HepG2 (cell line): ENCODE measurements at regions not wholly inside any gene's neighbourhood (a gene's known extent, or its start where the extent isn't known, plus 50 kb on each side); places are given as distances from the start of the nearest gene placed in this dataset.

ENCODE experiments used
- AKNA ChIP-seq: sonication (generic); formaldehyde crosslinking; IDR thresholded peaks from 2 replicates; pipeline ENCODE4 v1.4.0; 2020; ENCODE audit warnings: missing genetic modification reagents, borderline replicate concordance
- BRCA1 ChIP-seq: sonication (generic); formaldehyde crosslinking; IDR thresholded peaks from 2 replicates; pipeline ENCODE4 v1.4.0; 2020; ENCODE audit warnings: missing genetic modification reagents
- ESRRA ChIP-seq: sonication (generic); formaldehyde crosslinking; IDR thresholded peaks from 2 replicates; pipeline ENCODE4 v1.5.1; 2020; ENCODE audit warnings: mild to moderate bottlenecking, low read depth, missing genetic modification reagents
- FOXO1 ChIP-seq: sonication (generic); formaldehyde crosslinking; IDR thresholded peaks from 2 replicates; pipeline ENCODE4 v1.4.0; 2020; ENCODE audit warnings: missing genetic modification reagents
- GZF1 ChIP-seq: sonication (generic); formaldehyde crosslinking; IDR thresholded peaks from 2 replicates; pipeline ENCODE4 v1.5.1; 2020; ENCODE audit warnings: mild to moderate bottlenecking, missing genetic modification reagents
- HES4 ChIP-seq: sonication (generic); formaldehyde crosslinking; IDR thresholded peaks from 2 replicates; pipeline ENCODE4 v1.9.0; 2021; ENCODE audit warnings: mild to moderate bottlenecking, missing genetic modification reagents, borderline replicate concordance
- HOXA3 ChIP-seq: sonication (generic); formaldehyde crosslinking; IDR thresholded peaks from 2 replicates; pipeline ENCODE4 v1.5.0; 2020; ENCODE audit warnings: missing genetic modification reagents
- MLLT10 ChIP-seq: sonication (generic); formaldehyde crosslinking; IDR thresholded peaks from 2 replicates; pipeline ENCODE4 v1.4.0; 2020; ENCODE audit warnings: missing genetic modification reagents
- MTA1 ChIP-seq: sonication (generic); formaldehyde crosslinking; IDR thresholded peaks from 2 replicates; pipeline ENCODE4 v1.4.0; 2020; ENCODE audit warnings: missing genetic modification reagents, mild to moderate bottlenecking, borderline replicate concordance
- MZF1 ChIP-seq: sonication (generic); formaldehyde crosslinking; IDR thresholded peaks from 2 replicates; pipeline ENCODE4 v1.8.1; 2023; ENCODE audit warnings: mild to moderate bottlenecking, missing genetic modification reagents, borderline replicate concordance
- RFX1 ChIP-seq: fragments of 450-650 bp; IDR thresholded peaks from 2 replicates; pipeline ENCODE4 v1.6.1; 2017
- TRIM24 ChIP-seq: sonication (generic); formaldehyde crosslinking; IDR thresholded peaks from 2 replicates; pipeline ENCODE4 v1.8.0; 2022; ENCODE audit warnings: mild to moderate bottlenecking, missing genetic modification reagents
- YEATS4 ChIP-seq: sonication (generic); formaldehyde crosslinking; IDR thresholded peaks from 2 replicates; pipeline ENCODE4 v1.4.0; 2020; ENCODE audit warnings: missing genetic modification reagents, borderline replicate concordance
- ZKSCAN1 ChIP-seq: fragments of 150-350 bp; IDR thresholded peaks from 2 replicates; pipeline ENCODE4 v1.6.1; 2014; ENCODE audit warnings: low read length
- ZNF737 ChIP-seq: sonication (generic); formaldehyde crosslinking; IDR thresholded peaks from 2 replicates; pipeline ENCODE4 v1.5.0; 2020; ENCODE audit warnings: missing genetic modification reagents, mild to moderate bottlenecking, borderline replicate concordance
- ZNF776 ChIP-seq: sonication (generic); formaldehyde crosslinking; IDR thresholded peaks from 2 replicates; pipeline ENCODE4 v1.4.0; 2020; ENCODE audit warnings: mild to moderate bottlenecking, missing genetic modification reagents
- TF ChIP-seq, protein P1 (sequence below): sonication (generic); formaldehyde crosslinking; IDR thresholded peaks from 2 replicates; pipeline ENCODE4 v1.4.0; 2020; ENCODE audit warnings: missing genetic modification reagents, mild to moderate bottlenecking, borderline replicate concordance
- TF ChIP-seq, protein P2 (sequence below): sonication (generic); formaldehyde crosslinking; IDR thresholded peaks from 2 replicates; pipeline ENCODE4 v1.5.1; 2020; ENCODE audit warnings: mild to moderate bottlenecking, missing genetic modification reagents, borderline replicate concordance

GRCh38 chr7:65251851-65252620 lies 121.6 kb upstream of the ZNF92 start (continued):
- TF ChIP-seq ZNF776 (CRISPR knock-in tag) (peak; percentile 90; the same call in 1 of the 2 replicates), MTA1 (CRISPR knock-in tag) (peak; percentile 92; the same call in 1 of the 2 replicates), ZKSCAN1 (no peak), HOXA3 (CRISPR knock-in tag) (peak; percentile 22), RFX1 (no peak), FOXO1 (CRISPR knock-in tag) (0 out of 2 replicates have a peak, but pooled peaks have one; percentile 4), ZNF737 (no peak), MLLT10 (no peak), YEATS4 (CRISPR knock-in tag) (peak; percentile 81), TRIM24 (CRISPR knock-in tag) (no peak), BRCA1 (CRISPR knock-in tag) (0 out of 2 replicates have a peak, but pooled peaks have one; percentile 72), GZF1 (CRISPR knock-in tag) (peak; percentile 65; the same call in 1 of the 2 replicates), MZF1 (no peak), AKNA (no peak), HES4 (CRISPR knock-in tag) (peak; percentile 37; the same call in 1 of the 2 replicates), ESRRA (CRISPR knock-in tag) (no peak; the same call in 1 of the 2 replicates)
- TF ChIP-seq, protein P1, sequence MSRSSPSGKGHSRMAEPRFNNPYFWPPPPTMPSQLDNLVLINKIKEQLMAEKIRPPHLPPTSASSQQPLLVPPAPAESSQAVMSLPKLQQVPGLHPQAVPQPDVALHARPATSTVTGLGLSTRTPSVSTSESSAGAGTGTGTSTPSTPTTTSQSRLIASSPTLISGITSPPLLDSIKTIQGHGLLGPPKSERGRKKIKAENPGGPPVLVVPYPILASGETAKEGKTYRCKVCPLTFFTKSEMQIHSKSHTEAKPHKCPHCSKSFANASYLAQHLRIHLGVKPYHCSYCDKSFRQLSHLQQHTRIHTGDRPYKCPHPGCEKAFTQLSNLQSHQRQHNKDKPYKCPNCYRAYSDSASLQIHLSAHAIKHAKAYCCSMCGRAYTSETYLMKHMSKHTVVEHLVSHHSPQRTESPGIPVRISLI (CRISPR knock-in tag), result no peak
- TF ChIP-seq, protein P2, sequence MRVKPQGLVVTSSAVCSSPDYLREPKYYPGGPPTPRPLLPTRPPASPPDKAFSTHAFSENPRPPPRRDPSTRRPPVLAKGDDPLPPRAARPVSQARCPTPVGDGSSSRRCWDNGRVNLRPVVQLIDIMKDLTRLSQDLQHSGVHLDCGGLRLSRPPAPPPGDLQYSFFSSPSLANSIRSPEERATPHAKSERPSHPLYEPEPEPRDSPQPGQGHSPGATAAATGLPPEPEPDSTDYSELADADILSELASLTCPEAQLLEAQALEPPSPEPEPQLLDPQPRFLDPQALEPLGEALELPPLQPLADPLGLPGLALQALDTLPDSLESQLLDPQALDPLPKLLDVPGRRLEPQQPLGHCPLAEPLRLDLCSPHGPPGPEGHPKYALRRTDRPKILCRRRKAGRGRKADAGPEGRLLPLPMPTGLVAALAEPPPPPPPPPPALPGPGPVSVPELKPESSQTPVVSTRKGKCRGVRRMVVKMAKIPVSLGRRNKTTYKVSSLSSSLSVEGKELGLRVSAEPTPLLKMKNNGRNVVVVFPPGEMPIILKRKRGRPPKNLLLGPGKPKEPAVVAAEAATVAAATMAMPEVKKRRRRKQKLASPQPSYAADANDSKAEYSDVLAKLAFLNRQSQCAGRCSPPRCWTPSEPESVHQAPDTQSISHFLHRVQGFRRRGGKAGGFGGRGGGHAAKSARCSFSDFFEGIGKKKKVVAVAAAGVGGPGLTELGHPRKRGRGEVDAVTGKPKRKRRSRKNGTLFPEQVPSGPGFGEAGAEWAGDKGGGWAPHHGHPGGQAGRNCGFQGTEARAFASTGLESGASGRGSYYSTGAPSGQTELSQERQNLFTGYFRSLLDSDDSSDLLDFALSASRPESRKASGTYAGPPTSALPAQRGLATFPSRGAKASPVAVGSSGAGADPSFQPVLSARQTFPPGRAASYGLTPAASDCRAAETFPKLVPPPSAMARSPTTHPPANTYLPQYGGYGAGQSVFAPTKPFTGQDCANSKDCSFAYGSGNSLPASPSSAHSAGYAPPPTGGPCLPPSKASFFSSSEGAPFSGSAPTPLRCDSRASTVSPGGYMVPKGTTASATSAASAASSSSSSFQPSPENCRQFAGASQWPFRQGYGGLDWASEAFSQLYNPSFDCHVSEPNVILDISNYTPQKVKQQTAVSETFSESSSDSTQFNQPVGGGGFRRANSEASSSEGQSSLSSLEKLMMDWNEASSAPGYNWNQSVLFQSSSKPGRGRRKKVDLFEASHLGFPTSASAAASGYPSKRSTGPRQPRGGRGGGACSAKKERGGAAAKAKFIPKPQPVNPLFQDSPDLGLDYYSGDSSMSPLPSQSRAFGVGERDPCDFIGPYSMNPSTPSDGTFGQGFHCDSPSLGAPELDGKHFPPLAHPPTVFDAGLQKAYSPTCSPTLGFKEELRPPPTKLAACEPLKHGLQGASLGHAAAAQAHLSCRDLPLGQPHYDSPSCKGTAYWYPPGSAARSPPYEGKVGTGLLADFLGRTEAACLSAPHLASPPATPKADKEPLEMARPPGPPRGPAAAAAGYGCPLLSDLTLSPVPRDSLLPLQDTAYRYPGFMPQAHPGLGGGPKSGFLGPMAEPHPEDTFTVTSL (CRISPR knock-in tag), result 0 out of 2 replicates have a peak, but pooled peaks have one; percentile 38
